SK-N-SH treated with all-trans-retinoic acid at 6 μM for 48 hours (cell line): ENCODE measurements at regions not wholly inside any gene's neighbourhood (a gene's known extent, or its start where the extent isn't known, plus 50 kb on each side); places are given as distances from the start of the nearest gene placed in this dataset.

Source experiments
- ATAC-seq: fragments of 200-7000 bp; cut with Tn5 transposase; 3 replicates; pipeline ENCODE4 v1.9.1; 2020; ENCODE audit warnings: mild to moderate bottlenecking, moderate library complexity
- ARNTL ChIP-seq: fragments of 450-650 bp; formaldehyde crosslinking; IDR thresholded peaks from 2 replicates; pipeline ENCODE4 v1.5.0; 2020; ENCODE audit warnings: low read depth, mild to moderate bottlenecking, moderate library complexity, borderline replicate concordance
- BACH2 ChIP-seq: fragments of 250-450 bp; sonication (Bioruptor Pico); IDR thresholded peaks from 2 replicates; pipeline ENCODE4 v1.9.0; 2021; ENCODE audit warnings: mild to moderate bottlenecking, borderline replicate concordance
- CSDC2 ChIP-seq: fragments of 250-450 bp; sonication (Bioruptor Pico); IDR thresholded peaks from 2 replicates; pipeline ENCODE4 v1.5.0; 2020; ENCODE audit warnings: mild to moderate bottlenecking, moderate library complexity
- ESRRG ChIP-seq: fragments of 250-450 bp; sonication (Bioruptor Pico); IDR thresholded peaks from 2 replicates; pipeline ENCODE4 v1.6.1; 2021; ENCODE audit warnings: mild to moderate bottlenecking
- GLIS3 ChIP-seq: fragments of 250-450 bp; sonication (Bioruptor Pico); IDR thresholded peaks from 2 replicates; pipeline ENCODE4 v1.5.0; 2020; ENCODE audit warnings: mild to moderate bottlenecking, moderate library complexity
- ISL1 ChIP-seq: fragments of 250-450 bp; sonication (Bioruptor Pico); IDR thresholded peaks from 2 replicates; pipeline ENCODE4 v2.1.2; 2022; ENCODE audit warnings: mild to moderate bottlenecking, moderate library complexity
- OSR1 ChIP-seq: fragments of 250-450 bp; sonication (Bioruptor Pico); IDR thresholded peaks from 2 replicates; pipeline ENCODE4 v1.8.0; 2022; ENCODE audit warnings: moderate library complexity, mild to moderate bottlenecking, inconsistent platforms
- PPARA ChIP-seq: fragments of 250-450 bp; sonication (Bioruptor Pico); IDR thresholded peaks from 2 replicates; pipeline ENCODE4 v1.5.0; 2020; ENCODE audit warnings: mild to moderate bottlenecking, borderline replicate concordance
- RARB ChIP-seq: fragments of 250-450 bp; sonication (Bioruptor Pico); IDR thresholded peaks from 2 replicates; pipeline ENCODE4 v1.8.0; 2021; ENCODE audit warnings: mild to moderate bottlenecking, moderate library complexity
- SNAI2 ChIP-seq: fragments of 250-450 bp; sonication (Bioruptor Pico); IDR thresholded peaks from 2 replicates; pipeline ENCODE4 v1.5.0; 2020; ENCODE audit warnings: mild to moderate bottlenecking, moderate library complexity
- TCF4 ChIP-seq: fragments of 250-450 bp; sonication (Bioruptor Pico); IDR thresholded peaks from 2 replicates; pipeline ENCODE4 v1.8.0; 2021; ENCODE audit warnings: mild to moderate bottlenecking, moderate library complexity, borderline replicate concordance
- TOX ChIP-seq: fragments of 250-450 bp; sonication (Bioruptor Pico); IDR thresholded peaks from 2 replicates; pipeline ENCODE4 v1.8.0; 2021; ENCODE audit warnings: mild to moderate bottlenecking, moderate library complexity, borderline replicate concordance
- ZC3H10 ChIP-seq: fragments of 250-450 bp; sonication (Bioruptor Pico); IDR thresholded peaks from 2 replicates; pipeline ENCODE4 v1.5.1; 2021; ENCODE audit warnings: mild to moderate bottlenecking, moderate library complexity
- ZFP3 ChIP-seq: fragments of 250-450 bp; sonication (Bioruptor Pico); IDR thresholded peaks from 2 replicates; pipeline ENCODE4 v1.5.0; 2020; ENCODE audit warnings: mild to moderate bottlenecking, moderate library complexity
- ZFP30 ChIP-seq: fragments of 450-650 bp; formaldehyde crosslinking; IDR thresholded peaks from 2 replicates; pipeline ENCODE4 v1.5.0; 2022; ENCODE audit warnings: mild to moderate bottlenecking, moderate library complexity
- ZNF565 ChIP-seq: fragments of 450-650 bp; formaldehyde crosslinking; conservative IDR thresholded peaks from 2 replicates; pipeline ENCODE4 v1.5.0; 2020; ENCODE audit warnings: low read depth, mild to moderate bottlenecking, moderate library complexity
- ZNF70 ChIP-seq: fragments of 450-650 bp; formaldehyde crosslinking; IDR thresholded peaks from 2 replicates; pipeline ENCODE4 v1.5.0; 2020; ENCODE audit warnings: mild to moderate bottlenecking, moderate library complexity
- ZNF8 ChIP-seq: fragments of 450-650 bp; formaldehyde crosslinking; IDR thresholded peaks from 2 replicates; pipeline ENCODE4 v1.5.0; 2020; ENCODE audit warnings: mild to moderate bottlenecking, moderate library complexity
- TF ChIP-seq, protein P1 (sequence below): fragments of 250-450 bp; sonication (Bioruptor Pico); IDR thresholded peaks from 2 replicates; pipeline ENCODE4 v1.8.0; 2021; ENCODE audit warnings: low read depth, mild to moderate bottlenecking, moderate library complexity, borderline replicate concordance
- TF ChIP-seq, protein P2 (sequence below): fragments of 250-450 bp; sonication (Bioruptor Pico); IDR thresholded peaks from 2 replicates; pipeline ENCODE4 v1.5.0; 2020; ENCODE audit warnings: mild to moderate bottlenecking, moderate library complexity
- TF ChIP-seq, protein P3 (sequence below): fragments of 250-450 bp; sonication (Bioruptor Pico); IDR thresholded peaks from 2 replicates; pipeline ENCODE4 v1.5.1; 2020; ENCODE audit warnings: low read depth, mild to moderate bottlenecking, moderate library complexity
- TF ChIP-seq, protein P4 (sequence below): fragments of 250-450 bp; sonication (Bioruptor Pico); IDR thresholded peaks from 2 replicates; pipeline ENCODE4 v1.5.1; 2021; ENCODE audit warnings: mild to moderate bottlenecking, moderate library complexity
- TF ChIP-seq, protein P5 (sequence below): fragments of 250-450 bp; sonication (Bioruptor Pico); IDR thresholded peaks from 2 replicates; pipeline ENCODE4 v1.8.0; 2020; ENCODE audit warnings: mild to moderate bottlenecking, moderate library complexity, borderline replicate concordance

DNA sequence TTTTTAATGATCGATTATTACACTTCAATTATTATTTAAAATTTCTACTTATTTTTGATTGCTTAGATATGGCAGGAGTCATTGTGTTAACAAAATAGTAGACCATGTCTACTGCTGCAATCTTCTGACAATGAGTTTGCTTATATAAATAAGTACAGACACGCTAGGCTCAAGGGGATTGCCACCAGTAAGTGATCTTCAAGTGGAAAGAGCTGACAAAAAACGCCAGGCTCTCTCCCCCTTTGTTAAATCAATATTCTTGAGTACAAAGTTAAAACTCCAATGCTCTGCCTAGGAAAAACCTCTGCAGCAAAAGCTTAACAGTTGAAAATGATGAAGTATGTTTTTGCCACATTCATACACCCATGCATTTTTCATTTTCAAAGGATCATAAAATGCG, 738.1 kb downstream of the HDGFL1 start:
- no peak for ATAC-seq
- TF ChIP-seq ISL1 (CRISPR knock-in tag) (no peak), ZFP3 (CRISPR knock-in tag) (no peak), CSDC2 (CRISPR knock-in tag) (no peak), PPARA (CRISPR knock-in tag) (no peak), ZC3H10 (CRISPR knock-in tag) (no peak), ARNTL (CRISPR knock-in tag) (no peak), ZNF70 (CRISPR knock-in tag) (no peak), TCF4 (no peak), OSR1 (CRISPR knock-in tag) (no peak), TOX (CRISPR knock-in tag) (no peak), ZNF565 (CRISPR knock-in tag) (no peak), SNAI2 (CRISPR knock-in tag) (no peak), ZNF8 (no peak), RARB (CRISPR knock-in tag) (no peak), BACH2 (CRISPR knock-in tag) (no peak)
- TF ChIP-seq, protein P1, sequence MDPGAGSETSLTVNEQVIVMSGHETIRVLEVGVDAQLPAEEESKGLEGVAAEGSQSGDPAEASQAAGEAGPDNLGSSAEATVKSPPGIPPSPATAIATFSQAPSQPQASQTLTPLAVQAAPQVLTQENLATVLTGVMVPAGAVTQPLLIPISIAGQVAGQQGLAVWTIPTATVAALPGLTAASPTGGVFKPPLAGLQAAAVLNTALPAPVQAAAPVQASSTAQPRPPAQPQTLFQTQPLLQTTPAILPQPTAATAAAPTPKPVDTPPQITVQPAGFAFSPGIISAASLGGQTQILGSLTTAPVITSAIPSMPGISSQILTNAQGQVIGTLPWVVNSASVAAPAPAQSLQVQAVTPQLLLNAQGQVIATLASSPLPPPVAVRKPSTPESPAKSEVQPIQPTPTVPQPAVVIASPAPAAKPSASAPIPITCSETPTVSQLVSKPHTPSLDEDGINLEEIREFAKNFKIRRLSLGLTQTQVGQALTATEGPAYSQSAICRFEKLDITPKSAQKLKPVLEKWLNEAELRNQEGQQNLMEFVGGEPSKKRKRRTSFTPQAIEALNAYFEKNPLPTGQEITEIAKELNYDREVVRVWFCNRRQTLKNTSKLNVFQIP (CRISPR knock-in tag): no peak
- TF ChIP-seq, protein P2, sequence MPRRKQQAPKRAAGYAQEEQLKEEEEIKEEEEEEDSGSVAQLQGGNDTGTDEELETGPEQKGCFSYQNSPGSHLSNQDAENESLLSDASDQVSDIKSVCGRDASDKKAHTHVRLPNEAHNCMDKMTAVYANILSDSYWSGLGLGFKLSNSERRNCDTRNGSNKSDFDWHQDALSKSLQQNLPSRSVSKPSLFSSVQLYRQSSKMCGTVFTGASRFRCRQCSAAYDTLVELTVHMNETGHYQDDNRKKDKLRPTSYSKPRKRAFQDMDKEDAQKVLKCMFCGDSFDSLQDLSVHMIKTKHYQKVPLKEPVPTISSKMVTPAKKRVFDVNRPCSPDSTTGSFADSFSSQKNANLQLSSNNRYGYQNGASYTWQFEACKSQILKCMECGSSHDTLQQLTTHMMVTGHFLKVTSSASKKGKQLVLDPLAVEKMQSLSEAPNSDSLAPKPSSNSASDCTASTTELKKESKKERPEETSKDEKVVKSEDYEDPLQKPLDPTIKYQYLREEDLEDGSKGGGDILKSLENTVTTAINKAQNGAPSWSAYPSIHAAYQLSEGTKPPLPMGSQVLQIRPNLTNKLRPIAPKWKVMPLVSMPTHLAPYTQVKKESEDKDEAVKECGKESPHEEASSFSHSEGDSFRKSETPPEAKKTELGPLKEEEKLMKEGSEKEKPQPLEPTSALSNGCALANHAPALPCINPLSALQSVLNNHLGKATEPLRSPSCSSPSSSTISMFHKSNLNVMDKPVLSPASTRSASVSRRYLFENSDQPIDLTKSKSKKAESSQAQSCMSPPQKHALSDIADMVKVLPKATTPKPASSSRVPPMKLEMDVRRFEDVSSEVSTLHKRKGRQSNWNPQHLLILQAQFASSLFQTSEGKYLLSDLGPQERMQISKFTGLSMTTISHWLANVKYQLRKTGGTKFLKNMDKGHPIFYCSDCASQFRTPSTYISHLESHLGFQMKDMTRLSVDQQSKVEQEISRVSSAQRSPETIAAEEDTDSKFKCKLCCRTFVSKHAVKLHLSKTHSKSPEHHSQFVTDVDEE (CRISPR knock-in tag): no peak
- TF ChIP-seq, protein P3, sequence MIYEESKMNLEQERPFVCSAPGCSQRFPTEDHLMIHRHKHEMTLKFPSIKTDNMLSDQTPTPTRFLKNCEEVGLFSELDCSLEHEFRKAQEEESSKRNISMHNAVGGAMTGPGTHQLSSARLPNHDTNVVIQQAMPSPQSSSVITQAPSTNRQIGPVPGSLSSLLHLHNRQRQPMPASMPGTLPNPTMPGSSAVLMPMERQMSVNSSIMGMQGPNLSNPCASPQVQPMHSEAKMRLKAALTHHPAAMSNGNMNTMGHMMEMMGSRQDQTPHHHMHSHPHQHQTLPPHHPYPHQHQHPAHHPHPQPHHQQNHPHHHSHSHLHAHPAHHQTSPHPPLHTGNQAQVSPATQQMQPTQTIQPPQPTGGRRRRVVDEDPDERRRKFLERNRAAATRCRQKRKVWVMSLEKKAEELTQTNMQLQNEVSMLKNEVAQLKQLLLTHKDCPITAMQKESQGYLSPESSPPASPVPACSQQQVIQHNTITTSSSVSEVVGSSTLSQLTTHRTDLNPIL: no peak
- TF ChIP-seq, protein P4, sequence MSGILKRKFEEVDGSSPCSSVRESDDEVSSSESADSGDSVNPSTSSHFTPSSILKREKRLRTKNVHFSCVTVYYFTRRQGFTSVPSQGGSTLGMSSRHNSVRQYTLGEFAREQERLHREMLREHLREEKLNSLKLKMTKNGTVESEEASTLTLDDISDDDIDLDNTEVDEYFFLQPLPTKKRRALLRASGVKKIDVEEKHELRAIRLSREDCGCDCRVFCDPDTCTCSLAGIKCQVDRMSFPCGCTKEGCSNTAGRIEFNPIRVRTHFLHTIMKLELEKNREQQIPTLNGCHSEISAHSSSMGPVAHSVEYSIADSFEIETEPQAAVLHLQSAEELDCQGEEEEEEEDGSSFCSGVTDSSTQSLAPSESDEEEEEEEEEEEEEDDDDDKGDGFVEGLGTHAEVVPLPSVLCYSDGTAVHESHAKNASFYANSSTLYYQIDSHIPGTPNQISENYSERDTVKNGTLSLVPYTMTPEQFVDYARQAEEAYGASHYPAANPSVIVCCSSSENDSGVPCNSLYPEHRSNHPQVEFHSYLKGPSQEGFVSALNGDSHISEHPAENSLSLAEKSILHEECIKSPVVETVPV (CRISPR knock-in tag): no peak

DNA sequence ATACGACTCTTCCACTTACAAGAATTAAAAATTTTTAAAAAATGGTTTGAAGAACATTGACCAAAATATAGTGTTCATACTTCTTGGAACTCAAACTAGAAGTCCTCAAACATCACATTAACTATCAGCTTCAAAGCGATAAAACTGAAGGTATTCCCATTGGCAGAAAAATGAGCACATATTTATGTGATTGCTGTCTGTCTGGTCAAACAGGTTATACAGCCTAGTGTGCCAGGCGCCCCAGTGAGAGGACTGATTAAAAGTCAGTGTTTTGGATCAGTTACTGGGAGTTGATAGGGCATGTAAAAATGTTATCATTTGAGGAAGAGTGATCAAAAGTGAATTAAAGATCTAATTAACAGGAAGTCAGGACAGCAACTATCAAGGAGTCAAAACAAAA, 738.8 kb downstream of the HDGFL1 start:
- TF ChIP-seq GLIS3 (CRISPR knock-in tag) (no peak), BACH2 (CRISPR knock-in tag) (no peak), SNAI2 (CRISPR knock-in tag) (no peak), ZFP30 (no peak), OSR1 (CRISPR knock-in tag) (no peak), PPARA (CRISPR knock-in tag) (no peak), ZNF8 (no peak), ZFP3 (CRISPR knock-in tag) (no peak), RARB (CRISPR knock-in tag) (no peak), ZNF565 (CRISPR knock-in tag) (no peak), ESRRG (no peak)
- TF ChIP-seq, protein P1 (CRISPR knock-in tag): no peak
- TF ChIP-seq, protein P3: no peak
- TF ChIP-seq, protein P4 (CRISPR knock-in tag): no peak
- TF ChIP-seq, protein P5, sequence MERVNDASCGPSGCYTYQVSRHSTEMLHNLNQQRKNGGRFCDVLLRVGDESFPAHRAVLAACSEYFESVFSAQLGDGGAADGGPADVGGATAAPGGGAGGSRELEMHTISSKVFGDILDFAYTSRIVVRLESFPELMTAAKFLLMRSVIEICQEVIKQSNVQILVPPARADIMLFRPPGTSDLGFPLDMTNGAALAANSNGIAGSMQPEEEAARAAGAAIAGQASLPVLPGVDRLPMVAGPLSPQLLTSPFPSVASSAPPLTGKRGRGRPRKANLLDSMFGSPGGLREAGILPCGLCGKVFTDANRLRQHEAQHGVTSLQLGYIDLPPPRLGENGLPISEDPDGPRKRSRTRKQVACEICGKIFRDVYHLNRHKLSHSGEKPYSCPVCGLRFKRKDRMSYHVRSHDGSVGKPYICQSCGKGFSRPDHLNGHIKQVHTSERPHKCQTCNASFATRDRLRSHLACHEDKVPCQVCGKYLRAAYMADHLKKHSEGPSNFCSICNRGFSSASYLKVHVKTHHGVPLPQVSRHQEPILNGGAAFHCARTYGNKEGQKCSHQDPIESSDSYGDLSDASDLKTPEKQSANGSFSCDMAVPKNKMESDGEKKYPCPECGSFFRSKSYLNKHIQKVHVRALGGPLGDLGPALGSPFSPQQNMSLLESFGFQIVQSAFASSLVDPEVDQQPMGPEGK (CRISPR knock-in tag): no peak
- ATAC-seq: no peak
